ENCODE measurements at regions not wholly inside any gene's neighbourhood (a gene's known extent, or its start where the extent isn't known, plus 50 kb on each side); places are given as distances from the start of the nearest gene placed in this dataset.

GRCh38 chr5:12459326-12459725, 555.1 kb upstream of the CTNND2 start:
- TF ChIP-seq CTCF (conservative IDR thresholded peaks at IDR 0.05; ENCODE audit: low read length): no peak
- no peak for TF ChIP-seq EZH2phosphoT487 (IDR thresholded peaks at IDR 0.05; ENCODE audit: borderline replicate concordance, low read depth, low read length)
